Heart right ventricle (tissue), 16 donors: ENCODE measurements at regions not wholly inside any gene's neighbourhood (a gene's known extent, or its start where the extent isn't known, plus 50 kb on each side); places are given as distances from the start of the nearest gene placed in this dataset.
"Not testable (repeated sequence)": the region's sequence is repeated elsewhere in the genome, so short reads cannot be mapped to it uniquely, and the experiment has no call there.

Experiments
- ATAC-seq, 8 donors: fragments of 200-7000 bp; cut with Tn5 transposase; one replicate each; pipeline ENCODE4 v1.9.1; 2020; ENCODE audit warnings: mild to moderate bottlenecking in 8 of 8, moderate library complexity in 8 of 8, moderate number of reproducible peaks in 1 of 8
- DNase-seq, 2 donors: peaks; one replicate each; pipeline ENCODE4 v3.0.0-alpha.2; 2020
- H3K27ac ChIP-seq, 10 donors: fragments of 200-600 bp; sonication (generic) in 2 of 10; one replicate each; pipeline versions ENCODE4 v1.5.0 to v1.8.0; 2020 to 2022; ENCODE audit warnings: mild to moderate bottlenecking in 3 of 10
- H3K27me3 ChIP-seq, 7 donors: fragments of 200-600 bp; one replicate each; pipeline ENCODE4 v1.8.0; 2021 to 2022; ENCODE audit warnings: mild to moderate bottlenecking in 2 of 7
- H3K36me3 ChIP-seq, 9 donors: fragments of 200-600 bp; sonication (generic) in 1 of 9; one replicate each; pipeline versions ENCODE4 v1.5.0 to v1.8.0; 2020 to 2022; ENCODE audit warnings: mild to moderate bottlenecking in 2 of 9
- H3K4me1 ChIP-seq, 9 donors: fragments of 200-600 bp; sonication (generic) in 1 of 9; one replicate each; pipeline versions ENCODE4 v1.5.0 to v1.8.0; 2020 to 2022; ENCODE audit warnings: mild to moderate bottlenecking in 4 of 9
- H3K4me3 ChIP-seq, 10 donors: fragments of 200-600 bp; sonication (generic) in 2 of 10; one replicate each; pipeline versions ENCODE4 v1.5.0 to v1.8.0; 2020 to 2022; ENCODE audit warnings: mild to moderate bottlenecking in 7 of 10, moderate library complexity in 2 of 10
- H3K9me3 ChIP-seq, 11 donors: fragments of 200-600 bp in 10 of 11; sonication (generic) in 2 of 11; one replicate each; pipeline versions ENCODE4 v1.5.0 to v1.8.0; 2013 to 2022; ENCODE audit warnings: mild to moderate bottlenecking in 2 of 11, control low read depth in 1 of 11, moderate library complexity in 1 of 11
- WGBS, 2 donors: extraction: QIAGEN DNeasy Blood & Tissue Kit; methylation state at CpG; one replicate each; pipeline ENCODE4 v1.1.7; 2013; ENCODE audit warnings: inconsistent platforms in 1 of 2; 5-methylcytosine and 5-hydroxymethylcytosine counted together
- intact Hi-C, 10 donors: fragments of 100-400 bp; cut with DNase I; formaldehyde crosslinking; loops; one replicate each; pipeline versions ENCODE4 v1.11.1 to v1.14.2; 2022
- donor health status: Arrhythmogenic right ventricular cardiomyopathy.
- donor health status: ischemic (EF 13 %, LVEDD 7.1; RV severe dilation, severe dysfunction).
- donor health status: healthy with polysubstance abuse.
- donor health status: DM: no; HTN: yes; CAD: no.
- donor health status: DM: no; HTN: no; CAD: no.
- donor health status: ischemic (EF 25% LVEDD 6.9; RV normal size, moderate dysfunction).
- donor health status: ischemic (EF 25% LVEDD 5.7; RV mildly dilated, moderate dysfunction).
- donor health status: healthy.
- donor health status: DM: yes; HTN: yes; CAD: no.
- donor health status: Ischemic cardiomyopathy.
- donor health status: ischemic (EF 35%, LVEDD 5.7; RV mildly dilated, moderate dysfunction).
- donor health status: nonischemic (EF 11% LVEDD 7.7; RV severe dilation, severe dysfunction).
- donor health status: DM: yes; HTN: yes; CAD: no.
- donor health status: PGD.
- donor health status: ischemic (EF 29% LVEDD 5.4; RV normal size, mild dysfunction).
- donor health status: nonischemic (EF 23%, LVEDD 6.1; RV moderate dilation, normal function).

DNA sequence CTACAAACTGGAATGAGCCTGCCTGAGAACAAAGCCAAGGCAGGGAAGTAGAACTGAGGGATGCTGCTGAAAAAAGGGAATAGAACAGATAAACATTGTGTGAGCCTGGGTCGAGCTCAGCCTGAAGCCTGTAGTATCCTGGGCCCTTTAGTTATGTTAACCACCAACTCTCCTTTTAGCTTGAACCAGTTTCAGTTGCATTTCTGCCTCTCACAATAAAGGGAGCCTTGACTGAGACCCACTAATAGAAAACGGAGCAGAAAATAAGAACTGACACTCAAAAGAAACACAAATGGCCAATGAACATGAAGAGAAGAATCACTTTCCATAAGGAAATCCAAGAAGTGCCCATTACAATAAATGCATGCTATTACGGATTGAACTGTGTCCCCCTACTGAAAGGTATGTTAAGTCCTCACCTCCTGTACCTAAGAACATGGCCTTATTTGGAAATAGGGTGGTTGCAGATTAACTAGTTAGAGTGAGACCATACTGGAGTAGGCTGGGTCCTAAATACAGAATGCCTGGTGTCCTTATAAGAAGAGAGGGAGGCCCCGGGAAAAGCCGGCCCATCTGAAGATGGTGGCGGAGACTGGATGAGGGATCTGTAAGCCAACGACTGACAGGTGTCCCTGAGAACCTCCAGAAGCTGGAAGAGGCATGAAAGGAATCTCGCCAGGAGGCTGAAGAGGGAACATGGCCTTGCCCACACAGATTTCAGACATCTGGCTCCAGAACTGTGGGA lies 4423.0 kb upstream of the TPTE start:
- H3K36me3 ChIP-seq, intact Hi-C loops, H3K9me3 ChIP-seq, H3K27ac ChIP-seq, DNase-seq, H3K4me1 ChIP-seq, H3K27me3 ChIP-seq, H3K4me3 ChIP-seq: not testable (repeated sequence)
- 58% methylated on average over 6 of the region's 8 CpGs; no CpG with 5 or more reads in 1 of the 2 donors for WGBS, 2 donors
- peak in 2 of 8 donors; percentile 19 to 63 for ATAC-seq

DNA sequence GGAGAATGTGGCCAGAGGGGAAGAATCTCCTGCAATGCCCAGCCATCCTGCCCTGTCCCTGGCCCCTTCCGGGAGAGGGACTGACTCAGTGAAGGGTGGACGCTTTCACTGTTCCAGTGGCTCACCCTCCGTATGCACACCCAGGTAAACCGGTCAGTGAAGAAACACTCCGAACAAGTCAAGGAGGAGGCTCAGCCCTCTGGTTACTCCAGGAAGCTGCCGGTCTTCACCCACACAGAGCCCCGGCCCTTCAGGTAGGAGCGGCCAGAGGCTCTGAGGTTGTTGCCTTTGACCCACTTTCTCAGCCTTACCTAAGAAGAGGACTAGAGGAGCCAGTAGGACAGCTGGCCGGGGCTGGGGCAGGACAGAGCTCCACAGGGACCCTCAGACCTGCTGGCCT lies 4419.8 kb upstream of the TPTE start:
- H3K36me3 ChIP-seq, H3K27ac ChIP-seq, H3K27me3 ChIP-seq, H3K4me1 ChIP-seq, H3K9me3 ChIP-seq, H3K4me3 ChIP-seq, intact Hi-C loops, ATAC-seq, DNase-seq: not testable (repeated sequence)
- no CpG with 5 or more reads among the region's 9 CpGs for WGBS, 2 donors

DNA sequence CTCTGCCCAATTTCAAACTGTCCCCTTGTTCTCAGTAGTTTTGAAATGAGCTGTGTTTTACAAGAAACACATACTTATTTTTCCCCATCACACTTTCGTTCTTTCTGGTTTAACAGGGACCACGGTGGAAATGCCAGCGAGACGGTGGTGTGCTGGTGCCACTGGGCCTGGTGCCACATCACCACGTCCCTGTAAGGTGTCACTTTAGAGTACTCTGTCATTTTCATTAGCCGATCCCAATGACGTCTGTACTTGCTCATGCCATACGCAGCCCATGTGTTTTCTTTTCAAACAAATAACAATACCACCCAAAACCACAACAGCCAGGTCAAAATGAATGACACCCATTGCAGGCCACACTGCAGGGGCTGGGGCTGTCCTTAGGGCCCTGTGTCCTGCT lies 4416.8 kb upstream of the TPTE start:
- ATAC-seq, H3K9me3 ChIP-seq, H3K4me3 ChIP-seq, H3K27me3 ChIP-seq, intact Hi-C loops, H3K36me3 ChIP-seq, H3K27ac ChIP-seq, DNase-seq, H3K4me1 ChIP-seq: not testable (repeated sequence)
- WGBS, 2 donors = no CpG with 5 or more reads among the region's 8 CpGs

DNA sequence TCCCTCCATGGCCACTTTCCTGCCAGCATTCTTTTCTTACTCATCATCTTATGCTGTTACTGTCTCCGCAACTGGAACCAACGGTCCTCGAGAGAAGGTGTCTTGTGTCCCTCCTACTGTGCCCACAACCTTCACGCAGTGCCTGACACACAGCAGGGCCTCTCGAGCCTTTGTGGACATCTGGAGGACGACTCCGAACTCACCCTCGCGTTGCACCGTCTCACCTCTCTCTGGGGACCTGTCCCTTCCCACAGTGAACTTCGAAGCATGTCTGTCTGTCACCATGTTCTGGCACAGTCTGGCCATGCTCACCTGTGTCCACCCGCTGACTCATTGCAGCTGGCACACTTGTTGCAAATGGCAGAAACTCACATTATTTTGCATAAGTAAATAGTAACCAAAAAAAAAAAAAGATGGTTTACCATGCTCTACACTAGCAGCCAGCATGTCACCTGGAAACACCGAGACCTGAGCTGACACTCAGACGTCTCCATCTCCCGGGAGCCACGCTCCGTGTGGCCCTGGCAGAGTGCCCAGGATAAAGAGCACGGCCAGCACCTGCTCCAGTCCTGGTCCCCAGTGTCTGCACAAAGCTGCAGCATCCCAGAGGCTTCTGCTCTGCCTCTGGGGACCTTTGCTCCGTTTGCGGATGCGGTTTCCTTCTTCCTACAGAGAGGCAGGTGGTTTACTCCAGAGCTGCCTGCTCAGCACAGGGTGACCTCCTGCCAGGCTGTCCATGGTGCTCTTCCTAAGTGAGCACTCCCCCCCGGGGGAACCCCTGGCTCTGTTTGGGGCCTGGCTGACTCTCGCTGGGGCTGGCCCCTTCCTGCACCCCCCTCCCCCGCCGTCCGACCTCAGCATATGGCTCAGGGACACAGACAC lies 4414.5 kb upstream of the TPTE start:
- H3K4me1 ChIP-seq, H3K27ac ChIP-seq, DNase-seq, H3K4me3 ChIP-seq, H3K36me3 ChIP-seq, intact Hi-C loops, ATAC-seq, H3K27me3 ChIP-seq, H3K9me3 ChIP-seq: not testable (repeated sequence)
- 86% methylated on average over 5 of the region's 26 CpGs; no CpG with 5 or more reads in 1 of the 2 donors for WGBS, 2 donors

DNA sequence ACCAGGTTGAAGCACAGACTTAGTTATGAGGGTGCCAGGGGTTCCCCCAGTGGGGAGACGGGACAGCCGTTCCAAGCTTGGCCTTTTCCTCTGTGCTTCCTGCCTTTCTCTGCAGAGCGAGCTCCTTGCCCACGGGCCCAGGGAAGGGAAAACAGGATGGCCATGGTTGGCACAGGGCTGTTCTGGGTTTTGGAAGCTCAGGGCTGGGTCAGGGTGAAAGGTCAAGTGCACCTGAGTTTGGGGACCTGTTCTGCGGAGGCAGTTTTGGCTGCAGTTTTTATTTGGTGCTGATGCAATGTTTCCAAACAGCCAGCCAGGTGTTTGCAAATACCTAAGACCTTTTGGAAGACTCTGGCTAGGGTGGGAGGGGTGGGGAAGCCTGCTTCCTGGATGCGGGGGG lies 4412.5 kb upstream of the TPTE start:
- DNase-seq, ATAC-seq, H3K27me3 ChIP-seq, H3K9me3 ChIP-seq, H3K4me1 ChIP-seq, intact Hi-C loops, H3K4me3 ChIP-seq, H3K27ac ChIP-seq, H3K36me3 ChIP-seq: not testable (repeated sequence)
- WGBS, 2 donors = no CpG with 5 or more reads among the region's 6 CpGs

DNA sequence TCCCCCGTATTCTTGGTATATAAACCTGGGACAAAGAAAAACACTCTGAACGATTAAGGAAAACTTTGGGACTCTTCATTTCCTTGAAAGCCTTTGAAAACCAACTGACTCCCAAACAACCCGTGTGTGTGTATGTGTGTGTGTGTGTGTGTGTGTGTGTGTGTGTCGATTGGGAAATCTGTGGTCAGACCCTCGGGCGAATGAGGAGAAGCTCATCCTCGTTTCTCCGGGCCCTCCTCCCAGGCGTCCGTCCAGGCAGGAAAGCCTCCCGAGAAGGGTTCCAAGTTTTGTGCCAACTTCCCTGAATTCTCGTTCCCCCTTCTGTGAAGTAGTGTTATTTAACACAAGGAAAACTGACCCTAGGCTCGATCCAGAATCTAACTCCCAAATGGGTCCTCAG lies 4411.6 kb upstream of the TPTE start:
- H3K9me3 ChIP-seq, H3K27me3 ChIP-seq, H3K4me1 ChIP-seq, H3K4me3 ChIP-seq, H3K27ac ChIP-seq, DNase-seq, intact Hi-C loops, H3K36me3 ChIP-seq: not testable (repeated sequence)
- WGBS, 2 donors = 35% methylated on average over 2 of the region's 13 CpGs; no CpG with 5 or more reads in 1 of the 2 donors
- ATAC-seq = peak in 2 of 8 donors; percentile 7 to 37

DNA sequence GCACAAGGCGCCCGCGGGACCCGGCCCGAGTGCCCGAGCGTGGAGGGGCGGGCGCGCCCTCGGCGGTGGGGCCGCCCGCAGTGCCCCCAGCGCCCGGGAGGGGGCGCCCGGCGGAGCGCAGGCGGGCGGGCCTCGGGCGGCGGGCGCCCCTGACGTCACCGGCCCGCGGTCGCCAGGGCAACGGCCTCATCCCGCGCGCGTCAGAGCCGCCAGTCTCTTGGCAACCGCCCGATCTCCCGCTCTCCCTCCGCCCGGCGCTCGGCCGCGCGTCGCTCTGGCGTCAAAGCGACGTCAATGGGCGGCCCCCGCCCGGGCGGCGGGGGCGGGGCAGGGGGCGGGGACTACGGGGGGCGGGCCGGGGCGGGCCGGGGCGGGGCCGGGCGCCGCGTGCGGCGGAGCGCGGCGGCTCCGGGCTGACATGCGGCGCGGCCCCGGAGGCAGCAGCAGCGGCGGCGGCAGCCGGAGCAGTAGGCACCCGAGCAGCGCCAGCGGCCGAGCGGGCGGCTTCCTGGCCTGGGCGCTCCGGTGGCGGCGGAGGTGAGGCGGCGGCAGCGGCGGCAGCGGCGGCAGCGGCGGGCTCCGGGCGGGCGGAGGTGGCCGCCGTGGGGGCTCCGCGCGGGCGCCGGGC lies 4410.6 kb upstream of the TPTE start:
- H3K4me3 ChIP-seq, H3K9me3 ChIP-seq, H3K4me1 ChIP-seq, H3K27ac ChIP-seq, H3K36me3 ChIP-seq, H3K27me3 ChIP-seq, intact Hi-C loops, DNase-seq: not testable (repeated sequence)
- ATAC-seq = peak; percentile 83 to 96 (median 92)
- WGBS, 2 donors = no CpG with 5 or more reads among the region's 110 CpGs

DNA sequence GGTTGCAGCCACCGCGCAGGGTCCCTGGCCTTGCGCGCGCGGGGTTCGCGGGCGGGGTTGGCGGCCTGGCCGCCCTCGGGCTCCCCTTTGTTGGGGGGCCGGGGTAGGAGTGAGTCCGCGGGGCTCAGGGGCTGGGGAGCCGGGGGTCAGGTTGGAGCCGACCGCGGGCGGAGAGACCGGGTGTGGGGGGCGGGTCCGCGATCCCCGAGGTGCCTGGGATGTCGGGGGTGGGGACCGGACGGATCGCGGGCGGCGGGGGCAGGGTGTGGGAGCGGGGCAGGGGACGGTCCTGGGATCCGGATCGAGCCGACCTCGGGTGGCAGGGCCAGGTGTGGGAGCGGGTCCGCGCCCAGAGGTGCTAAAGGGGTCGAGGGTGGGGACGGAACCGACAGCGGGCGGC lies 4410.0 kb upstream of the TPTE start:
- H3K4me1 ChIP-seq, H3K27ac ChIP-seq, H3K36me3 ChIP-seq, H3K27me3 ChIP-seq, H3K9me3 ChIP-seq, intact Hi-C loops: not testable (repeated sequence)
- DNase-seq (peak in 1 of 2 donors; percentile 23), ATAC-seq (peak in 5 of 8 donors; percentile 3 to 61 (median 21))
- WGBS, 2 donors = 0% methylated on average over 10 of the region's 46 CpGs; no CpG with 5 or more reads in 1 of the 2 donors
- peak overlapping the region in 3 of 10 donors; percentile 24 to 45 (median 29) for H3K4me3 ChIP-seq

DNA sequence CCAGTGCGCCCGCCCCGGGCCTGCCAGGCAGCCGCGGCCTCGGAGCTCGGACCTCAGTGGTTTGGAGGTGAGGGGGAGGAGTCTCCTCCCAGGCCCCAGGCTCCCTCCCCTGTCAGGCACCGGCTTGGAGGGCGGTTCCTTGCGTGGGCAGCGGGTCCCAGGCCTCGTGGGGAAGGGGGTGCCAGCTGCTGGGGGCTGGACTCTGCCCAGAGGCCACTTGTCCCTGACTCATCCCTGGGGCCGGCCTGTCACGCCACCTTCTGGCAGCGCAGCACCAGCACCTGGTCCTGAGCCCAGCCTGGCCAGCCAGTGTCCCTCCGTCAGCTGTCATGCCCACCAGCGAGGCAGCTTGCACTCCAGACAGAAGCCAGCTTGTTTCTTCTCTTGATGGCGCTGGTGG lies 4403.0 kb upstream of the TPTE start:
- intact Hi-C loops, DNase-seq, H3K4me1 ChIP-seq, H3K27ac ChIP-seq, H3K36me3 ChIP-seq, H3K9me3 ChIP-seq, H3K4me3 ChIP-seq, H3K27me3 ChIP-seq: not testable (repeated sequence)
- ATAC-seq = peak in 2 of 8 donors; percentile 15 to 20
- WGBS, 2 donors = 96% methylated on average over 5 of the region's 18 CpGs; no CpG with 5 or more reads in 1 of the 2 donors

DNA sequence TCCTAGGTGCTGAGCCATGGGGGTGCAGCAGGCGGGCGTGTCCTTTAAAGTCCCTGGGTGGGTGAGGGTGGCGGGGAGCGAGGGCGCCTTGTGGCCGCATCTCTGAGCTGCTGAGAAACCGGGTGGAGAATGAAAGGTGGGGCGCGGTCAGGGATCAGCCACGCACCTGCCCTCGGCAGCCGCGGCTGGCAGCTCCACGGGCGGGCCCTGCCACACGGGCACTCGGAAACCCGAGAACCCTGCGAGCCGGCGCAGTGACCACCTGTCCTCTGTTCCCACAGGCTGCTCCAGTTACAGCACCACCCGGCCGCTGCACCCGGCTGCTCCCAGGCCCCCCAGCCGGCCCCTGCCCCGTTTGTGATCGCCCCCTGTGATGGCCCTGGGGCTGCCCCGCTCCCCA lies 4400.5 kb upstream of the TPTE start:
- H3K27ac ChIP-seq, H3K4me3 ChIP-seq, H3K4me1 ChIP-seq, H3K9me3 ChIP-seq, H3K27me3 ChIP-seq, H3K36me3 ChIP-seq, DNase-seq, intact Hi-C loops: not testable (repeated sequence)
- WGBS, 2 donors = 97 to 100% methylated on average over 3 to 14 of the region's 28 CpGs
- peak in 2 of 8 donors; percentile 16 to 19 for ATAC-seq

DNA sequence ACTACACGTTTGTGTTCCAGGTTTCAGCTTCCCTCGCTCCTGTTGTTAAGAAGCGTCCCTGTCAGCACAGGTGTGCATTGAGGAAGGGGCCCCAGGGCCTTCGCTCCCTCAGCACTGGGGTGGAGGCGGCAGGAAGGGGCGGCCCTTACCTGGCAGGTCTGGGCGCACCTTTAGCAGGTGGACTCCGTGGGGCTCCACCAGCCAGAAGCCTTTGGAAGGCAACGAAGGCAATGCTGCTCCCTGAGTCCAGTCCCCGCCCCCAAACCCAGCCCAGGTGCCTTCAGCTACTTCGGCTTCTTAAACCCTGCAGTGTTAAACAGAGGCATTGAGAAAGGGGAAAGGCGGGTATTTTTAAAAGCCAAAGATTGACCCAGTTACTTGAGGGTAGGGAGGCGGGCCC lies 4398.8 kb upstream of the TPTE start:
- H3K4me1 ChIP-seq, DNase-seq, intact Hi-C loops, ATAC-seq, H3K9me3 ChIP-seq, H3K27ac ChIP-seq, H3K4me3 ChIP-seq, H3K36me3 ChIP-seq, H3K27me3 ChIP-seq: not testable (repeated sequence)
- 91 to 93% methylated on average over 3 to 7 of the region's 13 CpGs for WGBS, 2 donors
